Cardiac septum (tissue), 1 donor: ENCODE measurements at regions not wholly inside any gene's neighbourhood (a gene's known extent, or its start where the extent isn't known, plus 50 kb on each side); places are given as distances from the start of the nearest gene placed in this dataset.

ENCODE experiments used
- DNase-seq: peaks from one replicate; pipeline ENCODE4 v3.0.0-alpha.2; 2020; ENCODE audit warnings: low spot score
- intact Hi-C: fragments of 100-400 bp; cut with DNase I; formaldehyde crosslinking; loops from one replicate; pipeline ENCODE4 v1.14.0; 2022
- donor health status: DM: no; HTN: no; CAD: no.

DNA sequence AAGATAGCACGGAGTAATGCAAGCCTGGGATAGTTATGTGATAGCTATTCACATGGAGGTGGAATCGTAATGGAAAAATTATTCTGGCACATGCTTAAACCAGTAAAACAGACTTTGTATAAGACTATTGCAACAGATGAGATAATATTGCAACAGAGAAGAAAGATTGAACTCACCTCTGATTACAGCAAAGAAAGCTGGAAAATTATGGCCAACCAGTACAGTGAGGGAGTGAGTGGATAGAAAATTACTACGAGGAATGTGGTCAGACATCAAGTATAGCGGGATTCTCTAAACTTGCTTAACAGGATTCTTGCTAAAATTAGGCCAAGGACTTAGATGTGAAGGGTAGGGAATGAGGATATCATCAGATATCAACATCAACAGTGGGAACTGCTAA, 397.6 kb upstream of the KLHL1 start:
- no peak for DNase-seq
- intact Hi-C loops: no loop called here

DNA sequence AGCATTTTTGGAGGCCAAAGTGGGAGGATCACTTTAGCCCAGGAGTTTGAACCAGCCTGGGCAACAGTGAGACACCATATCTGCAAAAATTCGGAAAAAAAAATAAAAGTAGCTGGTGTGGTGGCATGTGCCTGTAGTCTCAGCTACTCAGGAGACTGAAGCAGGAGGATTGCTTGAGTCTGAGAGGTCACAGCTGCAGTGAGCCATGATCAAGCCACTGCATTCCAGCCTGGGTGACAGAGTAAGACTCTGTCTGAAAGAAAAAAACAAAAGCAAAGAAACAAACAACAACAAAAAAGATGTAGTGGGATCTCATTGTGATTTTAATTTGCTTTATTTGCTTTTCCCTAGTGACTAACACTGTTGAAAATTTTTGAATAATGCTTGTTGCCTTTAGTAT, 394.7 kb upstream of the KLHL1 start:
- intact Hi-C loops: no loop called here
- DNase-seq: no peak

DNA sequence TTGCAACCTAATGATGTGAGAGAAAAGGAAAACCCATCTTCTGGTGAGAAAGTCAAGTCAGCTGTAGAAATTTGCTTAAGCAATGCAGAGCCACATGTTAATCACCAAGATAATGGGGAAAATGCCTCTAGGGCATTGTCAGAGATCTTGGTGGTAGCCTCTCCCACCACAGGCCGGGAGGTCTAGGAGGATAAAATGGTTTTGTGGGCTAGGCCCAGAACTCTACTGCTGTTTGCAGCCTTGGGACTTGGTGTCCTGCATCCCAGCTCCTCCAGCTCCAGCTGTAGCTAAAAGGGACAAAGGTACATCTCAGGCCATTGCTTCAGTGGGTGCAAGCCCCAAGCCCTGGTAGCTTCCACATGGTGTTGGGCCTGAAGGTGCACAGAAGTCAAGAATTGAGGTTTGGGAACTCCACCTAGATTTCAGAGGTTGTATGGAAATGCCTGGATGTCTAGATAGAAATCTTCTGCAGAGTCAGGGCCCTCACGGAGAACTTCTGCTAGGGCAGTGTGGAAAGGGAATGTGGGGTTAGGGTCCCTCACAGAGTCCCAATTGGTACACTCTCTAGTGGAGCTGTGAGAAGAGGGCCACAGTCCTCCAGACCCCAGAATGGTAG, 382.2 kb upstream of the KLHL1 start:
- intact Hi-C loops: no loop called here
- DNase-seq: no peak

DNA sequence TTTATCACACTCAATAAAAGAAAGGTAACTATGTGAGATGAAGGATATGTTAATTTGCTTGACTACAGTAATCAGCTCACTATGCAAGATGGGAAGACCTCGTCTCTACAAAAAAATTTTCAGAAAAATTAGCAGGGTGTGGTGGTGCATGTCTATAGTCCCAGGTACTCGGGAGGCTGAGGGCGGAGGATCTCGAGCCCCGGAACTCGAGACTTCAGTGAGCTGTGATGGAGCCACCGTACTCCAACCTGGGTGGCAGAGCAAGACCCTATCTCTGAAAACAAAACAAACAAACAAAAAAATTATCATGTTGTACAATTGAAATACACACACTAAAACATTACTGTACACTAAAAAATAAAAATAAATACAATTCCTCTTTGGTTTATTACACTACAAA, 376.7 kb upstream of the KLHL1 start:
- DNase-seq: no peak
- intact Hi-C loops: no loop called here

DNA sequence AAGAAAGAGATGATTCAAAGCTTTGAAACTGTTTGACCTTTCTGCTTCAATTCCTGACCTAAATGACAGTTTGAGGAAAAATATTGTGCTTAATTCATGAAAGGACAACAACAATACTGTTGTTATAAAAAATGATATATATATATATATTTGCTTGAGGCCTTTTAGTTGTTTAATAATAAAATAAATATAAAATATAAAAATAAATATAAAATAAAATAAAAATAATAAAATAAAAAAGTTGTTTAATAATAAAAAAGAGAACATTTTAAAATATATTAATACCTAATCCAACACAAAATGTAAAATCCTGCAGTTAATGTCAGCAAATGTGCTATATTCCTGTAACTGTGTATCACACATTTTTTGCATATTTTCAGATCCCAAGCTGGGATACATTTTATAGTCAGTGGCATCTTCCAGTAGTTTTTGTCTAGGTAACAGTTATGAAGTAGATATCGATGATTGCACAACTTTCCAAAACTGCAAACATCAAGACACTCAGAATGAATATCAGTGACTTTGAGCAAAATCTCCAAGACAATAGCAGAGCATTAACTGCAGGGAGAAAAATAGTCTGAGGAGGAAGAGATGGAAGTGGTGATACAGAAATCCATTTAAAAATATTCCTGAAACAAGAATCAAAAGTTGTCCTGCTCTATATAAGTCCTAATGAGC, 375.5 kb upstream of the KLHL1 start:
- no peak for DNase-seq
- intact Hi-C loops: no loop called here

DNA sequence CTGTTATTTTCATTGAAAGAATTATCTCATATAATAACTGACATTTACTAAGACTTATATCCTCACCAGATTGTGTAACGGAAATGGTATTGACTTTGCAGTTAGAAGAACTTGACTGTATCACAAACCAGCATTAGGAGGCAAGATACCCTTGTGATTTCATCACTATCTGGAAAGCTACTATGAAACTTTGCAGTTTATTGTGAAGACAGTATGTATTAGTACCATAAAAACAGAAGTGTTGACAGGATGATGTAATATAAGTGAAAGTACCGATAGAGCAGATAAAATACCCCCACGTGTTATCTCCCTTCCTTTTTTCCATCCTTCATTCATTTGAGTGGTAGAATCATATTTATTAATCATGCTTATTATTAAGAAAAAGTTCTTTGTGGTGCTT, 365.7 kb upstream of the KLHL1 start:
- DNase-seq: no peak
- intact Hi-C loops: no loop called here

DNA sequence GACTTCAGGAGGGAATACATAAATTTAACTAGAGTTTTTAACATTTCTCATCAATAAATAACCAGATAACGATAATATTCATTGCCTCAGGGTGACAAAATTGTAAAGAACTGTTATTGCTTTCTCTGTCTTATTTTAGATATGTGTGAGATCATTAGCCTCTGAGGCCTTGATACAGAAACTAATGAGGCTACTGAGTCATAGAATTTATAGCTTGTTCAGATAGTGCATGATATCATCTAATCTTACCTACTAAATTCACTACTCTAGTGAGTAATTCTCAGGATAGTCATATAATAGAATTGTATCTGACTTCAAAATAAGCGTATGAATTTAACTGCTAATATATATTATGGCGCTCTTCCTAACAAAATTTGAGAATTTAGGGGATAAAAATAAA, 360.8 kb upstream of the KLHL1 start:
- DNase-seq: no peak
- intact Hi-C loops: no loop called here

DNA sequence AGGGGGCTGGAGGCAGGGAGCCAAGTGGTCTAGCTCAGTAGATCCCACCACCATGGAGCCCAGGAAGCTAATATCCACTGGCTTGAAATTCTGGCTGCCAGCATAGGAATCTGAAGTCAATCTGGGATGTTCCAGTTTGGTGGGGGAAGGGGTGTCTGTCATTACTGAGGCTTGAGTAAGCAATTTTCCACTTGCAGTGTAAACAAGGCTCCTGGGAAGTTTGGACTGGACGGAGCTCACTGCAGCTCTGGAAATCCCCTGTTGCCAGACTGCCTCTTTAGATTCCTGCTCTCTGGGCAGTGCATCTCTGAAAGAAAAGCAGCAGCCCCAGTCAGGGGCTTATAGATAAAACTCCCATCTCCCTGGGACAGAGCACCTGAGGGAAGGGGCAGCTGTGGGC, 349.2 kb upstream of the KLHL1 start:
- no peak for DNase-seq
- intact Hi-C loops: no loop called here

DNA sequence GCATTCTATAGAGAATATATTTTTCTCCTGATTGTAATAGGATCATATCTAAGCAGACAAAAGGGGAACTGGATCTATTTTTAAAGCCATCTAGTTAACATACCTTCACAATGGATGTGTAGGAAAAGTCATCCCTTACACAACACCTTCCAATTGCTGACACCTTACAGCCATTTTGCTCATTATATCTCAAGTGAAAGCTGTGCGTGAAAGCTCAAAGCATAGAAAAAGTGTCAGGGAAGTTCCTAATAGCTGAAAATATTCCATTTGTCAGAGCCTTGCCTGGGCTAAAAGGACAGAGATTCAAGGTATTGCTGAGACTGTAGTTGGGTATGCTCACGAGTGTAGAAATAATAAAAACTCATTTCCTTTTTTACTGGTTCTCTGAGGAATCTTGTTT, 340.6 kb upstream of the KLHL1 start:
- DNase-seq: no peak
- intact Hi-C loops: no loop called here

DNA sequence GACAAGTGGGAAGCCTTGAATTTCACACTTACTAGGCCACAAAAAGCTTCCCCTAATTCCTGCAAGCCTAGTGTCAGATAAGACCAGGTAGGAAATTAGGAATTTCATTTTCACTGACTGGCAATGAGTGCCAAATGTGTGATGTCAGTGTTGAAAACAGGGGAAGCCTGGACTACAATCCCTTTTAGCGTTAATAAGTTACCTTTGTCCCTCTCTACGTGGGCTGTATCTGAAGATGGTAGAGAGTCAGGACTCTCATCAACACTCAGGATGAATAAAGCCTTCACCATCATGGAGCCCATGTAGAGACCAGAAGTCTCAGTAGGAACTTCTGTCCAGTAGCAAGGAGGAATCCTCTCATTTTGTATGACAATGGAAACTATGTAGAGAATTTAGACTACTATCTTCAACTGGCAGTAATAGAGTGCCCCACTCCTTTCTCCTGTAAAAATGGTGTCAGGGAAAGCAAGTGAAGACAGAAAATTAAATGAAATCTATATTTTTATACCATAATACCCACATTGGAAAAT, 324.1 kb upstream of the KLHL1 start:
- intact Hi-C loops: no loop called here
- no peak for DNase-seq

DNA sequence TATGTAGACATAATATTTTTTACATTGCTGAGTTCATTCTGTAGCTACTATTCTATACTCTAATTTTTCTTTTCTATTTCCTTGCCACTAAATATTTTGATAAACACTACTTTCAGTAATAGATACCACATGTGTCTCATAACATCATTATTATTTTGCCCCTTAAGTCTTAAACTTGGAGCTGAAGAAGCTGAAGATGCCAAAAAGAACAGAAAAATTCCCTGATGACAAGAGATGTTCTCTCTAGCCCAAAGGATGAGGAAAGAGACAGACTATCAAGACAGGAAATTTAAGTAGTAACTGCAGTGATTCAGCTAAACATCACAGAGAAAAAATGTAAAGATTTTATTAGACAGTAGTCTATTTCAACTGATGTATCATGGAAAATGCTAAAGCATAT, 322.0 kb upstream of the KLHL1 start:
- intact Hi-C loops: no loop called here
- no peak for DNase-seq

DNA sequence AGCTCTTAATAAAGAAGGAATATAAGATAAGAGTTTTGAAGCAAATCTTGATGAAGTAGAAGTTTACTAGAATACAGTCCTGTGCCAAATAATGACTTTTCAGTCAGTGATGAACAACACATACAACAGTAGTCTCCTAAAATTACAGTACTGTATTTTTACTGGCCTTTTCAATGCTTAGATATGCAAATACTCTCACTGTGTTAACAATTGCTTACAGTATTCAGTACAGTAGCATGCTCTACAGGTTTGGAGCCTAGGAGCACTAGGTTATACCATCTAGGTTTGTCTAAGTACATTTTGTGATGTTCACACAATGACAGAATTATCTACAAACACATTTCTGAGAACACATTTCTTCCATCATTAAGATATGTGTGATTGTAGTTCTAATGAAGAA, 316.7 kb upstream of the KLHL1 start:
- intact Hi-C loops: no loop called here
- no peak for DNase-seq

DNA sequence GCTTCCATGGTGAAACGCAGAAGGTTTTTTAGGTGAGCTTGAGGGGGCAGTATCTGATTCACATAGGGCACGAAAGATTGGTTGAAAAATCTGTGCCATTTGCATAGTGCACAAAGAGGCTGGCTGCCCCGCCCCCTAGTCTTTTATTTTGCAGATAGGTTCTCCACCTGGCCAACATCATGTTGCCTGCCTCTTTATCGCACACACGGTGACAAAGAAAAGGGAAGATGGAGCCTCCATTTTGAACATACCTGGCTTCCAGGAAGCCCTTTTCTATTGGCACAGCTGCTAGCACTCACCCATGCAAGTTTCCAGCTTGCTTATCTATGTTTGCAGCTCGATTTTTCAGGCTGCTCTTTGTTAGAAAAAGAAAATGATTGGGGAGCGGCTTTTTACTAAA, 316.2 kb upstream of the KLHL1 start:
- intact Hi-C loops: no loop called here
- DNase-seq: no peak

DNA sequence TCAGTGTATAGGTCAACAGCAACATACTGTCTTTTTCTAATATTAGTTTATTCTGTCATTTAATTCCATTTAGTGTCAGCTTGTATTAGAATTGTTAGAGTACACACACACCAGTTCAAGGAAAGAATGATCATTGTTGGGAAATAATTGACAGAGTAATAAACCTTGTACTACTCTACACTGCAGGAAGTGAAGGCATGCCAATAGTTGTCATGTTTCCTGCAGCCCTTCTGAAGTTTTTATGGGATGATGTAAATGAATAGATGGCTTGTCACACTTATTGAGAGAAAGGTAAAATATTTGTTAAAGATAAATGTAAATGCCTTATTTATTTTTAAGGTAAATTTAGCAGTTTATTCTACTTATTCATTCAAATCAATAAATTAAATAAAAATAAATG, 306.9 kb upstream of the KLHL1 start:
- no peak for DNase-seq
- intact Hi-C loops: no loop called here

DNA sequence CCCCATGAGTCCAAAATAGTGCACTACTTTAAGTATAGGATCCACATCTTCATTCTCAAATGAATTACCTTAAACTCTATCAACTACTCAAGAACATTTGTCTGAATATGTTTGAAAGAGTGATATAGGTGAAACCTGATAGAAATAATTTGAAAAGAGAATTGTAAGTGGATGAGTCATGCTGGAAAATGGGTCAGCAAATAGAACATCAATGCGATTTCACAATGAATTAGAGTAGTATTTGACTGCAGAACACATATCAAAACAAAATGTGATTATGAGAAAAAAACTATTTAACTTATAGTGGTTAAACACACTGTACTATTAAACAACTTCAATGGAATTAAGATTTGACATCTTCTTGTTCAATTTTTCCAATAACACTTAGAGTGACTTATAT, 300.6 kb upstream of the KLHL1 start:
- no peak for DNase-seq
- intact Hi-C loops: no loop called here

DNA sequence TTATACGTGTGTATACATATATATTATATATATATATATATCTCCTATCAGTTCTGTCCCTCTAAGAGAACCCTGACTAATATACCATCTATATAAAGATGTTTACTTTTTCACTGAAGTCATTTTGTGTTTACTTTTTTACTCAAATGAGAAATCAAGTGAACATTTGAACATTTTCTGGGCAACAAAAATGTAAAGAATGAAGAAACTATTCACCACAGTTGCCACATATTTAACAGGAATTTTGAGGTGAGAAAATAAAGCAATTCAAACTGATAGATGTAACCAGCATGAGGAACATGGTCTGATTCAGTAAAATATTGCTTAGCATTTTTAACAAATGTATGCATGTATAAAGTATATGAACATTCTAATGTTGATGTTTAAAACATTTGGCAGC, 299.2 kb upstream of the KLHL1 start:
- intact Hi-C loops: no loop called here
- no peak for DNase-seq

DNA sequence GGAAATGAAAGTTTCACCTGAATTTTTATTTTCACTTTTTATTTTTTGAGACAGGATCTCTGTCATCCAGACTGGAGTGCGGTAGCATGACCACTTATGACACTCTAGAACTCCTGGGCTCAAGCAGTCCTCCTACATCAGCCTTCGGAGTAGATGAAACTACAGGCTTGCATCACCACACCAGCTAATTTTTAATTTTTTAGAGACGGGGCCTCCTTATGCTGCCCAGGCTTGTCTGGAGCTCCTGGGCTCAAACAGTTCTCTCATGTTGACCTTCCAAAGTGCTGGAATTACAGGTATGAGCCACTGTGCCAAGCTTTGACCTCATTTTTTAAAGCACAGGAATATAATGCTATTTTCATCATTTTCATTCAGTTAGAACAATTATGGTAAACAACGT, 297.0 kb upstream of the KLHL1 start:
- no peak for DNase-seq
- intact Hi-C loops: no loop called here

DNA sequence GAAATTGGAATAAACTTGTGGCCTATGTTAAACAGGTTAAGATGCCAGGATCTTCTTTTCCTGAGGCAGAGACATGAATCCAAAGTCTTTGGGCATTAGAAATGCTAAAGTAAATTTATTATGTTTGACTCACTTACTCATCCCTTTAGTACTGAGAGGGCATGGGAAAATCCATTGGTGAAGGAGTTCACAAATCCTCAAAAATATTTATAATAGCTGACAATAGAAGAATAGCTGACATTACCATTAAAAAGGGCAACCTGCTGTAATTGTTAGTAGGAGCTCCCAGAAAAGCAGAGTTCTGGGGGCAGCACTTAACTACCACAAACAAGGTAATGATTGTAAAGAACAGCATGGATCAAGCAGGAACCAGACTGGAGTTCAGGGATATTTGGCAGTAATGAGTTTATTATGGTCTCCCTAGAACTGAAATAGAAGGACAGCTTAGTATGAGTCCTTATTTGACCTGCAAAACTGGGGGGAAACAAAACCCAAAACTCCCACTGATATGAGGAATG, 285.8 kb upstream of the KLHL1 start:
- DNase-seq: no peak
- intact Hi-C loops: no loop called here

DNA sequence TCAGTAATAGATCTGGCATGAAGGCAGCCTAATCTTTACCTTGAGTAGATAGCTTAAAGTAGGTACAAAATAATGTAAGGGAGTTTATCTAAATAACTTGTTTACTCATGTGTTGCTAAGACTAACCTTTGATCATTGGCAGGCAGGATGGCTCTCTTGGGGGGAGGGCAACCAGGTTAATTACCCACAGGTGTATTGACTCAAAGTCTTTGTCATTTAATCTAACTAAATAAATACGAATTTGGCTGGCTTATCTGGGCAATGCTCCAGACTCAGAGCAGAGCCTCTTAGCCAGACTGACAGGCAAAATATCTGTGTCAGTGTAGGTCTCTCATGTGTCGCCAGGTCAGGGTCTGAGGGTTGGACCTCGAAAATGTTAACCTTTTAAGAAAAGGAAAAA, 283.4 kb upstream of the KLHL1 start:
- intact Hi-C loops: no loop called here
- DNase-seq: no peak

DNA sequence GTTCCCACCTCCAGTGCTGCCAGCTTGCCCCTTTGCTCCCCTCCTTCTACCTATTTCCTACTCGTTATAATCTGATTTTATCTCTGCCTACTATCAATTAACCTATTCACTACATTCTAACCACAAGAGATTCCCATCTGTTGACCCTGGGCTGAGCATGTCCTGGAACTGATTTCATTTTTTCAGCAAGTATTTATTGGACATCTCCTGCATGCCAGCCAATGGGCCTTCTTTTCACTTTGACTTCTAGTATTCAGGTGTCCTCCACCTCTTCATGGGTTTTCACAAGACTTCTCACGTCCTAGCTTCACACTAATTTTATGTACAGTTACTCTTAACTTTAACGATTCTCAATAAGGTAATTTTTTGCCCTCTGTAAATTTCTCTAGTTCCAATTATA, 282.7 kb upstream of the KLHL1 start:
- intact Hi-C loops: no loop called here

DNA sequence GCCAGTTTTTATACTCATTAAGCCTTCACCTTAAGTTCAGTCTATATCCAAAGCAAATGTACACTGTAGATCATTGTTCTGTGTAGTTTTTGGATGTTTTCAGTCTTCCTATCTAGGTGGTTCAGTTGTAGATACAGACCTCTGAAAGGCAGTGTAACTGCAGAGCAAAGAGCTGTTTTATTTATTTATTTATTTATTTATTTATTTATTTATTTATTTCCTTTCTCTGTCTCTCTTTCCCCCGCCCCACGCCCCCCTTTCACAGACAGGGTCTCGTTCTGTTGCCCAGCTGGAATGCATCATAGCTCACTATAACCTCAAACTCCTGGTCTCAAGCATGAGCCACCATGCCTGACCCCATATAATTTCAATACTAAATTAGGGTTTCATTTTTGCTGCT, 281.8 kb upstream of the KLHL1 start:
- no peak for DNase-seq

More for the DNA sequence above, 282.7 kb upstream of the KLHL1 start:
- no peak for DNase-seq

DNA sequence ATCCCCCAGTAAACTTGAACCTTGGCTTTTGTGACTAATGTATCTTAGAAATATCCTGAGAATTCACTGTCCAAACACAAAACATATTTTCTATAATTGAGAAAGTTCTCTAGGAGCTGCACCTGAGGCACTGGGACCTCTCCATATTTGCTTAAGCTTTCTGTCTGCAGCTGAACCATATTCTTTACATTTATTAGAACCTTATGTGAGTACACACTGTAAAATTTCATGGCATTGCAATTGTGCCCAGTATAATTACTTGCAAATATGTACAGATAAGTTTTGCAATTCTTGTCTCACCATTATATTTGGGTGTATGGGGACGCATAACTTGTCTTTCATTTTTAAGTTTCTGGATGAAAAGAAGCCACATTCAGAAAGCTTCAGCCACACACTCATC, 280.7 kb upstream of the KLHL1 start:
- intact Hi-C loops: no loop called here
- no peak for DNase-seq

More for the DNA sequence above, 281.8 kb upstream of the KLHL1 start:
- intact Hi-C loops: no loop called here
